ENCODE measurements at regions not wholly inside any gene's neighbourhood (a gene's known extent, or its start where the extent isn't known, plus 50 kb on each side); places are given as distances from the start of the nearest gene placed in this dataset.

DNA sequence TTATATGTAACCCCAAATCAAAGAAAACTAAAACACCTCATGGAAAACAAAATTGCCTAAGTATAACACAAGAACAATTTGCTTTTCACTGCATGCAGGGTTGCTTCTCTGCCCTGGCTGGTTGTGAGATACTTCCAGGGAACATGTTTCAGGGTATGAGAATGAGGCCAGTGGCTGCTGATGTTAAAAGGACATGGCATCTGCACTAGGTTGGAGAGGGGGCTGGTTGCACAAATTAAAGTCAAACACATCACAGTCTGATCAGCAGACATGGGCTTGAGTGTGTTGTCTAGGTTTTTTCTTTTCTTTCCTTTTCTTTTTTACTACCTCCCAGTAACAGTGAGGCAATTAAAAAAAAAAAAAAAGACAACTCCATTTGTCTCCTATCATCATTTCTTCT is 374.9 kb downstream of the MCTP2 start:
- DNase-seq (ENCODE audit: low read depth, low spot score), result no peak

DNA sequence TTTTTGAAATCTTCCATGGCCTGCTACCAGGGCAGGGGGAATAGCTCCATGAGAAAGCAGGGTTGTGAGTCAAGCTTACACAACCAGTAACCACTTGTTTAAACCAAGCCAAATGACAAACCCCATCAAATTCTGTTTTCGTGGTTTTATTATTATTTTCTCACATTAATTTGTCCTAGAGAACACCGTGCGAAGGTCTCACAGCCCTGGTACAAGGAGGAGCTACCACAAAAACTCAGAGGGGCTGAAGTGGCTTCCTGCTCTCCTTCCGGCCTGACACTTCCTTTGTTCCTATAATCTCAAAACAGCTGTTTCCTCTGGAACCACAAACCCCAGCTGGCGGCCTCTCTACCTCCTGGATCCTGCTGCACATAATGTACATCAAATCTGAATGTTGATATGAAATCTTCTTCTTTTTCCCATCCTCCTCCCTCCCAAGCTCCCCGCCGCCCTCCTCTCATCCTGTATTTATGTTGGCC is 375.9 kb downstream of the MCTP2 start:
- no peak for DNase-seq (ENCODE audit: low read depth, low spot score)

DNA sequence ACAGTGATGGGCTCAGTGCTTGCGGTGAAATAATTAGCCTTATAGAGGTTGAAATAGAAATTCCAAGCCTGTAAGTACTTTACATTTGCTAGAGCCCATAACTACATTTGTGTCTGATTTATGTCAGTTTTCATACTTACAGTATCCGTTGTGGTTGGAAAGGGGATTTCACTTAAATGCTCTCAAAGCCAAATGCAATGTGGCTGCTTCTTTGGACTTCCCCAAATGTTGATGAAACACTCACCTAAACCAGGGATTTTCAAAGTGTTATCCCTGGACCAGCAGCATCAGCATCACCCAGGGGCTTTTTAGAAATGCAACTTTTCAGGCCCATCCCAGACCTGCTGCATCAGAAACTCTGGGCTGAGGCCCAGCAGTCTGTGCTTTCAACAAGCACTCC is 378.7 kb downstream of the MCTP2 start:
- DNase-seq (ENCODE audit: low read depth, low spot score), result no peak

DNA sequence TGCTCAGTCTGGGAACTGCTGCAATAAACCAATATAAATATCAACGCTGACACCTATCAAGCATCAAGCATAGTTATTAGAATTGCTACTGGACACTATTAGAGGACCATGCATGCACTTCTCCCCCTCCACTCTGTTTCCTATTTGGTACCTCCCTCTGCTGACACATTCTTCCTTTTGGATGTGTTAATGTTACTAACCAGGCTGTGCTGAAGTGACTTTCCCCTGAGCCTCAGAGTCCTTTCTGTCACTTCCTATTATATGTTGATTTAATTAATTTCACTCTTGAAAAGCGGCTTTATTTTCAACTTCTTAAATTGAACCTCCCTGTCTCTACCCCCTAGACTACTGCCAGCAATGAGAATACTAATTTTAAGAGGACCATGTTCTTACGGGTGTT is 379.1 kb downstream of the MCTP2 start:
- DNase-seq (ENCODE audit: low read depth, low spot score), result no peak

DNA sequence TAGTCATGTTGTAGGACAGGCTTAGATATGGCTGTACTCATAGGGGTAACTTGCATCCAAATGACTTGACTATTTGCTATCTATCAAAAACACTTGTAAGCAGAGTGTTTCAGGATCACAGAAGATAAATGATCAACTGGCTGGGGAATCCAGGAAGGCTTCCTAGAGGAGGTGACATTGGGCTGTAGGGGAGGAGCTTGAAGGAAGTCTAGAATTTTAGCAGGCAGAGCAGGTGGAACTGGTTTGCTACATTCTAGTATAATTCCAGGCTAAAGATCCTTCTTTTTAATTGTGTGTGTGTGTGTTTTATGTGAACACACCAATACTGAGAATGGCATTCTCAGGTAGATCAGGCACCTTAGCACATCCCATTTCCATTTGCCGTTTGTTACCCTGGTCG is 380.3 kb downstream of the MCTP2 start:
- no peak for DNase-seq (ENCODE audit: low read depth, low spot score)

DNA sequence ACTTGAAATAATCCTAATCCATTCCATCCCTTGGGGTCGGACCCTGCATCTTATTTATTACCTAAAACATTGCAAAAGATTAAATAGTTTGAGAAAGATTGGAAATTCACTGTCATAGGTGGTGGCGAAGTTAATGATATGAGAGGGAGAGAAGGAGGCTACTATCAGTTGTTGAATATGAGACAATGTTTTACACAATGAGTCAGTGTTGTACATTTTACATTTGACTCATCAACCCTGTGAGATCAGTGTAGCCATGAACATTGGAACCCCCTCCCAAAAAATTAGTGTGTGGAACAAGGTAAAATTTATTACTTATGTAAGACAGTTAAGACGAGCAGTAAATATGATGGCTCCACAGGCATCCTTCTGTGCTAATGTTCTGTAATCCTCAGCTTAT is 384.3 kb downstream of the MCTP2 start:
- no peak for DNase-seq (ENCODE audit: low read depth, low spot score)

DNA sequence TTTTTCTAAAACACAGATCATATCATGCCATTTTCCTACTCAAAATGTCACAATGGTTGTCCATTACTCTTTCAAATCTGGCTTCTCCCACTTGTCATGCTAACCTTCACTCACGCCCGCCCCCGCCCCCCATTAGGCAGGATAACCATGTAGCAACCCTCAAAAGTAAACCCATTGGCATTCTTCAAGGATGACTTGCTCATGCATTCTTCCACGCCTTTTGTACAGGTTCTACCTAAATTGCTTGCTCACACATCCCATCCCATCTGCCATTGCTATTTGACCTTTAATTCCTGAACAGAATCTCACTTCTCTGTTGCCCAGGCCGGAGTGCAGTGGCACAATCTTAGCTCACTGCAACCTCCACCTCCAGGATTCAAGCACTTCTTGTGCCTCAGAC is 389.3 kb downstream of the MCTP2 start:
- no peak for DNase-seq (ENCODE audit: low read depth, low spot score)

DNA sequence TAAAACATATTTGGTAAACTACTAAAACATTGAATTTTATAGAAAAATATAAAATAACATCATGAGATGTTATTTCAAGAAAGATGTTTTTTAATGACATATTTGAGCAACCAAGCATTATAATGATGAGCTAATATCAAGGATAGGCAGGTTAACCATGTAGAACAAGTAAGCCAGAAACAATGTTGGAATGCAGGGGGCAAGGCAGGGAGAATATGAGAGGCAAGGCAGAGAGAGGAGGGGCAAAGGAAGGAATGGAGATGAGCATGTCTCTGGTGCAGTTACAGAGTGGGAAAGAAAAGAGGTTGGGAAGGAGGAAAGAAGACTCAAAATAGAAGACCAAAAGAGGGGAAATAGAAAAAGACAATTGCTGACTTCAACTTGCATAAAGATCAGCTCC is 390.4 kb downstream of the MCTP2 start:
- DNase-seq (ENCODE audit: low read depth, low spot score), result no peak

DNA sequence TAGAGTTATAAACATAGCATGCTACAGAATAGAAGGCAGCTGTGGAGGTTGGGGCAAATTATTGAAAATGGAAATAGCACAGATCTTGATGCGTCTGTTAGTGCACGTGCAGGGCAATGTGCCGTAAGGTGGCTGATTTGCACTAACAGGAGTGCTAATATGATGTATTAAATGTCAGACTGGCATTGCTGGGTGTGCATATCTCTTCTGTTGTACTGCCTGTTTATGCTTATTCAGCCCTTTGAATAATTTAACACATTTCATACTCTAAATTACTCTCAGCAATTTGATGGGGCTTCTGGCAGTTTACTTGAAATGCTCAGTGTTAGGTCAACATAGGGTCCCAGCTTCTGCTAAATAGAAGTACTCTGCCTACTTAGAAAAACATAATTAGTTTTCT is 395.6 kb downstream of the MCTP2 start:
- no peak for DNase-seq (ENCODE audit: low read depth, low spot score)

DNA sequence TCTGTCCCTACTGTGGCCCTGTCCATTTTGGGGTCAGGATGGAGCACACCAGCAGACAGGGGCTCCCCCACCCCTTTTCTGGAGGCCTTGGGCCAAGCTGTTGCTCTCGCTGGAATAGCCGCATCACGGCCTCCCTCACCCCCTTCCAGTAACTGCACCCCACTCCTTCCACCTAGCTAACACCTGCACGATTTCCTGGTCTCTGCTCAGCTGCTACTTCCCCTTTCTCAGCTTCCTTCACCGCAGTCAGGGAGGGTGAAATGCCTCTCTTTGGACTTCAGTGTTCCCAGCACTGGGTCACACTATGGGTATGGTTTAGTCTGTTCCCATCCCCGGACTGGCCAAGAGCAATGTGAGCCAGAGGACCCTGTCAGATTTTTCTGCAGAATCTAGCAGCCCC is 400.2 kb downstream of the MCTP2 start:
- no peak for DNase-seq (ENCODE audit: low read depth, low spot score)

DNA sequence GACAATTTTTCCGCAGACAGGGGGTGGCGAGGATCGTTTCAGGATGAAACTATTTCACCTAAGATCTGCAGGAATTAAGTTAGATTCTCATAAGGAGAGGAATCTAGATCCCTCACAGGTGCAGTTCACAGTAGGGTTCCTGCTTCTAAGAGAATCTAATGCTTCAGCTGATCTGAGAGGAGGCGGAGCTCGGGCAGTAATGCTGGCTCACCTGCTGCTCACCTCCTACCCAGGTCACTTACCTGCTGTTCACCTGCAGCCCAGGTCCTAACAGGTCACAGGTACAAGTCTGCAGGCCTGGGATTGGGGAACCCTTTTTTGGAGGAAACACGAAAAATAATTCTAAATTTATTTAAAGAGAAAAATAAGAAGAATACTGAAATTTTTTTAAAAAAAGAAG is 406.8 kb downstream of the MCTP2 start:
- no peak for DNase-seq (ENCODE audit: low read depth, low spot score)

DNA sequence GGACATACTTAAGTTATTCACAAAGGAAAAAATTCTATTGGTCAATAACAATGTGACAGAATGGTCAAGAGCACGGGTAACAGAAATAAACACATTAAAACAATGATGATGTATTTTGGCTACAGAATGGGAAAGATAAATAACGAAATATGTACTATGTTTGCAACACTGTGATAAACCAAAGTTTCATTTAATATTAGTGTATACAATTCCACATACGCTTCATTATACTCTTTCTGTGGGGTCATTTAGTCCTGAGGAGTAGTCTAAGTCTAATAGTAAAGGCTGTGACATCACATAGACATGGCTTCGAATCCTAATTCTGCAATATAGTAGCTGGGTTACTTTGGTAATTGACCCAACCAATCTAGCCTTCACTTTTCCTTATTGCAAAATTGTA is 408.3 kb downstream of the MCTP2 start:
- no peak for DNase-seq (ENCODE audit: low read depth, low spot score)

DNA sequence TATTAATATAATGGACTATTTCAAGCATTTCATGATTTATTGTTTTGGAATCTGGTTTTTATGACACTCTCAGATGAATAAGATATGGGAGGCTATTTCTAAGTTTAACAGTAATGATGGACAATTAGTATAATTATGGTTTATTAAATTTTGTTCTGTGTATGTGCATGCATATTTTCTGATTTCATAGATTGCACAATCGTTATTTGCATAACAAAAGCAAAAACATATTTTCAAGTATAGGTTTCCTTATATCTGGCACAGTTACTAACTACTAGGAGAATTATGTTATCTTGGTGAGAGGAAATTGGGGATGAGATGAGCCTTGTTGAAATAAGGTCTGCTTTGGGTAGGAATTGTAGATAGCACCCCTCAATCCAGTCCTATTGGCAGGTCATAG is 413.1 kb downstream of the MCTP2 start:
- no peak for DNase-seq (ENCODE audit: low read depth, low spot score)

DNA sequence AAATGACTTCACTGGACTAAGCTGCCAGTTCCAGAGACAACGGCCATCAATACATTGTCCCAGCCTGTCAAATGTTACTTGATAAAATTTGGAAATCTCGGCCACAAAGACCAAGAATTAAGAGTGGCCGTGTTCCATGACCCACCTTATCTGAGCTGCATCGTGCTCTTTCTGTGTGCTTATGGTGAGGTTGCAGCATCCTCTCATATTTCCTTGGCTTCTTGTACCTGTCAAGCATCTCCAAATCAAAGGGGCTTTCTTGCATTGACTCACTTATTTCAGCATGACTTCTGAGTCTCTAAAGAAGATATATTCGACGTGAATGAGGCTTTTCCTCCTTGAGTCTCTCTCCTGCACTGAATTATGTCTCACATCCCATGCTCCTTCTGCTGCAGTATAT is 421.7 kb downstream of the MCTP2 start:
- DNase-seq (ENCODE audit: low read depth, low spot score), result no peak

DNA sequence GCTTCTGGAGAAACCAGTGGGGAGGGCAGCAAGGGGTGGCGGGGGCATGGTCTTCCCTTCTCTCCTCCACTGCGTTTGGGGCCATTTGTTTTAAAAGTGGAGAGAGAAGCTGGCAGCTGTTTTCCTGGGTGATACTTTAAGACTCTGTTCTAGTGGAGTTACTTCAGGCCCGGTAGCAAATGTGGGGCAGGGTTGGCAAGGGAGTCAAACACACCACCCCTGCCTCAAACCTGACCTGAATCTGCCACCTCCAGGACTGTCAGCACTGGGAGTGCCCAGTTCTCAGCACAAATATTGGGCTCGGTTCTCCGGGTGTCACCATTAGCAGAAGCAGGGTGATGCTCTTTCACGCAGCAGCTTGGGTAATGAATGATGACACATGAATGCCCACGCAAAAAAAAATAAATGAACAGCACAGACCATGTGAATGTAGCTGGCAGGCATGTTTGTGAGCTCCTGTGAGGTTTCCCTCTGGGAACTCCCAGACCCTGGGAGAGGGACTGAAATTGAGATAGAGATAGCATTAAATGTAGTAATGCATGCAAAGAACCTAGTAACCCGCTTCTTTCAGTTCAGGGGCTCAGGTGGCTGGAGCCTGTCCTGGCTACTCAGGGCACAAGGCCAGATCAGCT is 424.0 kb downstream of the MCTP2 start:
- DNase-seq (ENCODE audit: low read depth, low spot score), result no peak

DNA sequence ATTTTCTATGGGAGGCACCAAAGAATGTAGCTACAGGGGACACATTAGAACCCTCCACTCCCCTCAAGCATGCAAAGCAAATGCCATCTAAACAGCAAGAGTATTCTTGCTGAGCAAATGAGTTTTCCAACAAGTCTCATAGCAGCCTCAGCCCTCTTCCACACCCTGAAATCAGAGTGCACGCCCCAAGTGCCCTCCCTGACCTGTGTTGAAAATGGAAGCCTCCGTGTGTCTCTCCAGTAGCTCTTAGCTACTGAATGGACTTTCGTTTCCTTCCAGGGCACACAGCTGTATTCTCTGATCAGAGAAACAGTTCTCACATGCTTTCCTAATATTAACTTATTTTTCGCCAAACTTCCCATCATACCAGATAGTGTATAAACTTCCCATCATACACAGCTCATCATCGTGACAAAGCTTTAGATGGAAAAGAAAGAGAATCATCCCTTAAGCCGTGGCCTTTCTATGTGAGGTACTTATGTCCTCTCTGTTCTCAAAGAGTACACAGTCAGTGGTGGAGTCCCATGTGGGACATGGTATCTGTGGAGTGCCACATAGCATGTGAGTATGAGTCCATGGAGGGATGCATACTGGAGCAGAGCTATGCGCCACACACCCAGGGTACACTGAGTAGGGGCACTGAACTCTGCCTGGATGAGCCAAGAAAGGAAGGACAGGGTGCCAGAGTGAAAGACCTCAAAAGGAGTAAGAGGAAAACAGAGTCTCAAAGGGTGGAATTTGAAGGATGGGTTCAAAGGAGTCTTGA is 434.5 kb downstream of the MCTP2 start:
- no peak for DNase-seq (ENCODE audit: low read depth, low spot score)

DNA sequence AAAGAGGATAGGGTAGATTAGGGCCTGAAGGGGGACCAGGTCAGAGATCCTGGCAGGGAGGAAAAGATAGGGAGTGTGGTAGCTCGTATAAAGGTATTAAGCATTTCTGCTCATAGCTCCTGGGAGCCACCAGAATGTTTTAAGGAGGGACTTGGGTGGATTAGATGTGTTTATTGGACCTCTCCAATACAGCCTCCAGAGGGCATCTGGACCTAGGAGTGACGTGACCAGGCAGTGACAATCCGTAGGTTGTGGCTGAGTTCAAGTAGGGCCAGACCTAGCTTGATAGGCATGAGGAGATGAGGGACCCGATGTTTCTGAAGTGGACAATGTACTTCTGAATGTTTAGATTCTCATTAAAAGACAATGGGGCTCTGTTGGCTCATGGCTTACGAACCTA is 435.2 kb downstream of the MCTP2 start:
- no peak for DNase-seq (ENCODE audit: low read depth, low spot score)

DNA sequence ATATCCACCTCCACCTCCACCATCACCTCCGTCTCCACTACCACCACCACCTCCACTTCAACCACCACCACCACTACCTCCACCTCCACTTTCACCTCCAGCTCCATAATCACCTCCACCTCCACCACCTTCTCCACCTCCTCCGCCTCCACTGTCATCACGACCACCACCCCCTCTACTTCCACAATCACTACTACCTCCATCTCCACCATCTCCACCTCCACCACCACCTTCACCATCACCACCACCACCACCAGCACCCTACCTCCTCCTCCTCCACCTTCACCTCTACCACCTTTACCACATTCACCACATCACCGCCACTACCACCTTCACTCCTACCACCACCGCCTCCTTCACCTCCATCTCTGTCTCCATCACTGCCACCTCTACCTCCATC is 435.7 kb downstream of the MCTP2 start:
- no peak for DNase-seq (ENCODE audit: low read depth, low spot score)

DNA sequence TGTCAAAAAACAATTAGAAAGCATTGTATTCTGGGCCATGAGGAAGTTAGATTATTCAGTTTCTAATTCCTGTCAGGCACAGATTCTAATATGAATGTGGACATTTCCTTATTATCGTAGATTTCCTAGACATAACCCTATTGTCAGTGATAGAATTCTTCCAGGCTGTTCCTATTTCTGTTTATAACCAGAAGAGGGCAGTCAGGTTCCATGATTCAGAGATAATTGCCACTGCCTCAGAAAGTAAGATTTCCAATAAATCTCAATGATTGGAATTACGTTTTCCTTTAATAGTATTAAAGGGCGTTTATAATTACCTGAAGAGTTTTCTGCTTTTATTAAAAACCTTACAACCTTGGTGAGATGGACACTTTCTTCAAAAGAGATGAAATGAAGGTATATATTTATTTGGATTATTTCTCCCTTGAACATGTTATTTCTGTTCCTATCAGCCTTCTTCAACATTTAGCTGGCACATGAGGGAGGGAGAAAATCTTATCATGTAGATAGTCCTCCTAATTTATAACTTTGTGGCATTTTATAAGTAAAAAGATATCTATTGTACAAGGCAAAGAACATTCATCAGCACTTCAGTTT is 439.2 kb downstream of the MCTP2 start:
- DNase-seq (ENCODE audit: low read depth, low spot score), result no peak

DNA sequence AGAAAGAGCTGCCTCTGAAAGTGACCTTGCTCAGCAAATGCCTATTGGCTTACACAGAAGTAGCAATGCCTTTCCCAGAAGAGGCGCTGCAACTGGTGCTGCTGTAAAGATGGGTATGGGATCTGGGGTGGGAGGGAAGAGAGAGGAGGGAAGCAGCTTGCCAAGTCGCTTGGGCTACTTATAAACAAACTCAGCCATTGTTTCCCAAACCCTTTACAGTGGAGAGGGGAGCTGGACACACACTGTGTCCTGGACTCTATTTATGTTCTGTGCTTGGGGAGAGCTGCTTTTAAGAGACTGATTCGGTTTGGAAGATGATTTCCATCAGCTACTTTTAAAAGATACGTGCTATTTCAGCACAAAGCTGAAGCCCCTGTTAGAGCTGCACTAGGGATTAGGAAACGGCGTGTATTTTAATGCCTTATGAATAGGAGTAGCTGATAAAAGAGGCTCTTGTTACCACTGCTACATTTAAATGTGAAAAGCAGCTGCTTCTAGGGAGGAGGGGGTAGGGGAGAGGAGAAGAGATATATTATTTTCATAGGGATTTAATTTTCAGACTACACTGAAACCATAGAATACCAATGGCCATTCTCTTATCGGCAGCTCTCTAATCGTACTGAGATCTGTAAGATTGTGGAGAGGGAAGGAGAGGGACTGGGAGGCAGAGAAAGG is 440.6 kb downstream of the MCTP2 start:
- no peak for DNase-seq (ENCODE audit: low read depth, low spot score)

DNA sequence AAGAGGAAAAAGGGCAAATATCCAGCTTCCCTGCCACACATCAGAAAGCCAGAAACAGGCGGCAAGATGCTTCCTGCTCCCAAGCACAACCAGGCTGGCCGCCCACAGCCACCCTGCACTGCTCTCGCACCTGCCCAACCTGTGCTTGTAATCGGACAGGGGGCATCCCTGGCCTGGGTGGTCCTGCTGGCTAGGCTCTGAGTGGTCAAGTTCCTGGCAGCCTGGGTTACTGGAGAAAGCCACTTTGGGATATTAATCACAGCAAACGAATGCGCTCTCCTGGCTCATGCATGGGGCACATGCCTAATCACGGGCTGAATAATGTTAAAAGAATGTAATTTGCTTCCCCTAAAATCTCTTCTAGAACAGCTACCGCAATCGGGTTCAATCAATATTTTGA is 442.4 kb downstream of the MCTP2 start:
- DNase-seq (ENCODE audit: low read depth, low spot score), result no peak

DNA sequence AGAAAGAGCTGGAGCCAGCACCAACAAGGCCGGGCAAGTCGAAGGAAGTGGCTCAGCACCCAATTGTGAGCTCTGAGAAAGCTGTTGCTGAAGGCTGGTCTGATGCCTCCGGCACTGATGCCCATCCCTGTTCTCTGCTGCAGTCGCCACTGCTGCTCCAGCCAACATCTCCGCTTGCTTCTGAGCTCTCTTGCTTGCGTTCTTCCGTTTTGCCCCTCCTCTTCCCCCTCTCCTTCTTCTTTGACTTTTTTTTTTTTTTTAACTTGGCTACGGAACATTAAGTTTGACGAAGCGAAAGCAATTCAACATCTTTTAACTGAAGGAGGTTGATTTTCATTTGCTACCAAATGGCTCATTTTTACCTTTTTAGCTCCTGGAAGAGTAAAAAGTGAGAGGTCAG is 442.9 kb downstream of the MCTP2 start:
- no peak for DNase-seq (ENCODE audit: low read depth, low spot score)
